H1 (cell line): ENCODE measurements at regions not wholly inside any gene's neighbourhood (a gene's known extent, or its start where the extent isn't known, plus 50 kb on each side); places are given as distances from the start of the nearest gene placed in this dataset.

Experiments used
- CTCF ChIA-PET: fragments of 300-600 bp; sonication (Branson Sonifier 250); formaldehyde crosslinking; loops from one replicate; lab custom pipeline; 2021; ENCODE audit not compliant: partially characterized antibody; lab: Charles Lee
- POLR2A ChIA-PET: fragments of 300-600 bp; sonication (Branson Sonifier 250); formaldehyde crosslinking; loops from one replicate; lab custom pipeline; 2021; ENCODE audit warnings: inconsistent platforms; ENCODE audit not compliant: partially characterized antibody; lab: Charles Lee
- DNase-seq, 2 experiments: peaks; one replicate each; pipeline versions ENCODE4 v3.0.0 to v3.0.0-alpha.2; 2010 to 2022; ENCODE audit warnings: low spot score in 2 of 2, low read depth in 1 of 2, mixed read lengths in 1 of 2
- FAIRE-seq: peaks from 2 replicates; lab custom pipeline; 2011; peaks lifted over from hg19 to GRCh38; lab: Jason Lieb, UNC
- H2AFZ ChIP-seq: 2 replicates; pipeline ENCODE4 v1.8.1; 2012; ENCODE audit warnings: low read length, inconsistent platforms
- H2AK5ac ChIP-seq: 2 replicates; pipeline ENCODE4 v1.6.1; 2013; ENCODE audit warnings: low read depth, low read length
- H2BK120ac ChIP-seq: replicated peaks from 2 replicates; pipeline ENCODE3; 2013; ENCODE audit warnings: low read depth, low read length, inconsistent platforms
- H2BK12ac ChIP-seq: 2 replicates; pipeline ENCODE4 v1.6.1; 2013; ENCODE audit warnings: low read depth, low read length
- H2BK15ac ChIP-seq: 2 replicates; pipeline ENCODE4 v1.6.1; 2013; ENCODE audit warnings: low read length
- H2BK20ac ChIP-seq: 2 replicates; pipeline ENCODE4 v1.6.1; 2013; ENCODE audit warnings: low read length
- H2BK5ac ChIP-seq: 2 replicates; pipeline ENCODE4 v1.6.1; 2013; ENCODE audit warnings: low read depth, low read length
- H3K14ac ChIP-seq: 2 replicates; pipeline ENCODE4 v1.6.1; 2013; ENCODE audit warnings: inconsistent platforms; ENCODE audit not compliant: insufficient read length
- H3K18ac ChIP-seq: 2 replicates; pipeline ENCODE4 v1.6.1; 2013; ENCODE audit warnings: low read length; ENCODE audit errors: extremely low read depth
- H3K23ac ChIP-seq: 2 replicates; pipeline ENCODE4 v1.6.1; 2013; ENCODE audit warnings: inconsistent platforms; ENCODE audit not compliant: insufficient read length
- H3K23me2 ChIP-seq: 2 replicates; pipeline ENCODE4 v1.6.1; 2013; ENCODE audit warnings: low read depth, low read length
- H3K27ac ChIP-seq: 2 replicates; pipeline ENCODE4 v1.6.1; 2011; ENCODE audit warnings: low read depth, low read length, inconsistent platforms
- H3K27me3 ChIP-seq, 4 experiments: replicated peaks in 1 of 4; 1 replicate in 1 of 4; 2 replicates in 3 of 4; pipeline versions ENCODE4 v1.6.1 to v1.8.1; 2011 to 2013; ENCODE audit warnings: low read length in 3 of 4, mild to moderate bottlenecking in 3 of 4, inconsistent platforms in 2 of 4, mixed read lengths in 2 of 4, moderate library complexity in 1 of 4; ENCODE audit not compliant: control insufficient read depth in 3 of 4, insufficient read depth in 3 of 4; ENCODE audit errors: extremely low read depth in 1 of 4
- H3K36me3 ChIP-seq, 4 experiments: 2 replicates each; pipeline versions ENCODE4 v1.6.1 to v1.8.1; 2011 to 2013; ENCODE audit warnings: mild to moderate bottlenecking in 4 of 4, low read length in 3 of 4, moderate library complexity in 2 of 4, control low read depth in 1 of 4, inconsistent platforms in 1 of 4; ENCODE audit not compliant: insufficient read depth in 4 of 4, control insufficient read depth in 2 of 4
- H3K4ac ChIP-seq: replicated peaks from 2 replicates; pipeline ENCODE3; 2013; ENCODE audit warnings: low read length, low read depth, mixed read lengths, inconsistent platforms; ENCODE audit not compliant: insufficient read length
- H3K4me1 ChIP-seq, 4 experiments: replicated peaks in 1 of 4; 1 replicate in 1 of 4; 2 replicates in 3 of 4; pipeline versions ENCODE4 v1.6.1 to v1.8.1; 2011 to 2013; ENCODE audit warnings: low read length in 3 of 4, inconsistent platforms in 2 of 4, mixed read lengths in 1 of 4; ENCODE audit not compliant: insufficient read depth in 4 of 4, control insufficient read depth in 3 of 4
- H3K4me2 ChIP-seq, 2 experiments: 2 replicates each; pipeline versions ENCODE4 v1.6.1 to v1.8.1; 2011 to 2013; ENCODE audit warnings: low read depth in 2 of 2, low read length in 2 of 2, control low read depth in 1 of 2, inconsistent platforms in 1 of 2, mild to moderate bottlenecking in 1 of 2; ENCODE audit not compliant: insufficient read depth in 1 of 2
- H3K4me3 ChIP-seq, 4 experiments: fragments of 200-600, 300-600 bp in 1 of 4; sonication (generic), shearing (Covaris generic), sonication (Bioruptor Twin) in 1 of 4; 2 replicates each; pipeline versions ENCODE4 v1.5.1 to v1.8.1; 2011 to 2016; ENCODE audit warnings: low read length in 4 of 4, low read depth in 3 of 4, control low read depth in 2 of 4, inconsistent platforms in 2 of 4, mild to moderate bottlenecking in 2 of 4, mixed read lengths in 1 of 4, moderate library complexity in 1 of 4; ENCODE audit not compliant: insufficient read depth in 2 of 4; ENCODE audit errors: extremely low read depth in 1 of 4
- H3K56ac ChIP-seq: replicated peaks from 2 replicates; pipeline ENCODE3; 2013; ENCODE audit warnings: low read depth, mild to moderate bottlenecking, mixed read lengths, low read length, inconsistent platforms; ENCODE audit not compliant: insufficient read length
- H3K79me1 ChIP-seq: 2 replicates; pipeline ENCODE4 v1.6.1; 2013; ENCODE audit warnings: low read depth, low read length, control low read depth
- H3K79me2 ChIP-seq, 2 experiments: 2 replicates each; pipeline versions ENCODE4 v1.6.1 to v1.8.1; 2012 to 2013; ENCODE audit warnings: low read length in 2 of 2, mild to moderate bottlenecking in 2 of 2, inconsistent platforms in 1 of 2; ENCODE audit not compliant: insufficient read depth in 2 of 2, control insufficient read depth in 1 of 2
- H3K9ac ChIP-seq, 4 experiments: replicated peaks in 1 of 4; 1 replicate in 1 of 4; 2 replicates in 3 of 4; pipeline versions ENCODE4 v1.6.1 to v1.8.1; 2011 to 2013; ENCODE audit warnings: low read depth in 3 of 4, low read length in 3 of 4, control low read depth in 2 of 4, mild to moderate bottlenecking in 2 of 4, moderate library complexity in 2 of 4, inconsistent platforms in 1 of 4; ENCODE audit errors: extremely low read depth in 1 of 4
- H3K9me3 ChIP-seq, 2 experiments: 2 replicates each; pipeline versions ENCODE4 v1.6.1 to v1.8.1; 2012 to 2013; ENCODE audit warnings: mild to moderate bottlenecking in 2 of 2, moderate library complexity in 2 of 2, control low read depth in 1 of 2, inconsistent platforms in 1 of 2, low read depth in 1 of 2, low read length in 1 of 2, mixed read lengths in 1 of 2; ENCODE audit not compliant: insufficient read depth in 2 of 2
- H4K20me1 ChIP-seq, 2 experiments: replicated peaks in 1 of 2; 2 replicates each; pipeline versions ENCODE3 to v1.8.1; 2011 to 2013; ENCODE audit warnings: inconsistent platforms in 2 of 2, low read length in 2 of 2, mild to moderate bottlenecking in 1 of 2; ENCODE audit not compliant: insufficient read depth in 2 of 2, control insufficient read depth in 1 of 2
- H4K5ac ChIP-seq: 2 replicates; pipeline ENCODE4 v1.6.1; 2013; ENCODE audit warnings: low read length, low read depth, mixed read lengths, inconsistent platforms; ENCODE audit not compliant: insufficient read length
- H4K8ac ChIP-seq: 2 replicates; pipeline ENCODE4 v1.8.0; 2013; ENCODE audit warnings: mild to moderate bottlenecking, moderate library complexity, low read length, inconsistent platforms; ENCODE audit not compliant: insufficient read depth; ENCODE audit errors: extremely low read depth
- H4K91ac ChIP-seq: replicated peaks from 2 replicates; pipeline ENCODE3; 2013; ENCODE audit warnings: low read length, mixed read lengths, inconsistent platforms; ENCODE audit not compliant: insufficient read length
- KDM1A ChIP-seq: fragments of 200-600, 300-600 bp; sonication (generic); IDR thresholded peaks from 2 replicates; pipeline ENCODE4 v1.7.1; 2016; ENCODE audit warnings: mild to moderate bottlenecking, low read length, borderline replicate concordance
- KDM5A ChIP-seq: fragments of 200-600 bp; IDR thresholded peaks from 2 replicates; pipeline ENCODE4 v1.7.1; 2012; ENCODE audit warnings: mild to moderate bottlenecking, low read length, inconsistent platforms, mixed read lengths
- MAFK ChIP-seq: IDR thresholded peaks from 2 replicates; pipeline ENCODE4 v1.6.1; 2012; ENCODE audit warnings: low read depth, mild to moderate bottlenecking, improper control_type of control experiment, low read length
- RBBP5 ChIP-seq: IDR thresholded peaks from 2 replicates; pipeline ENCODE4 v1.7.1; 2012; ENCODE audit warnings: low read depth, mild to moderate bottlenecking, inconsistent platforms, low read length, moderate library complexity, borderline replicate concordance
- RFX5 ChIP-seq: IDR thresholded peaks from 2 replicates; pipeline ENCODE4 v1.6.1; 2011; ENCODE audit warnings: low read depth, low read length, improper control_type of control experiment, borderline replicate concordance
- RNF2 ChIP-seq: fragments of 200-900, 300-1000 bp; sonication (generic); IDR thresholded peaks from 2 replicates; pipeline ENCODE4 v1.7.1; 2016; ENCODE audit warnings: borderline replicate concordance, low read depth, mild to moderate bottlenecking, antibody characterized with exemption, low read length; ENCODE audit not compliant: poor library complexity, severe bottlenecking; ENCODE audit errors: missing control alignments
- SAP30 ChIP-seq: fragments of 300-600 bp; sonication (generic); IDR thresholded peaks from 2 replicates; pipeline ENCODE4 v1.7.1; 2012; ENCODE audit warnings: low read length, moderate library complexity, mild to moderate bottlenecking, inconsistent platforms; ENCODE audit not compliant: insufficient read depth, insufficient replicate concordance
- SIRT6 ChIP-seq: IDR thresholded peaks from one replicate; pipeline ENCODE4 v1.7.1; 2012; ENCODE audit warnings: low read length, inconsistent platforms
- SP4 ChIP-seq: IDR thresholded peaks from 2 replicates; pipeline ENCODE4 v1.6.1; 2012; ENCODE audit warnings: low read length, inconsistent platforms
- ZNF274 ChIP-seq: IDR thresholded peaks from 2 replicates; pipeline ENCODE4 v1.7.0; 2012; ENCODE audit warnings: low read length, borderline replicate concordance; ENCODE audit errors: extremely low read depth
- WGBS, 2 experiments: shearing (Covaris generic) in 1 of 2; methylation state at CpG; one replicate each; pipeline versions ENCODE4 v1.1.6 to v1.1.7; 2013 to 2015; ENCODE audit warnings: low lambda C conversion rate in 2 of 2, mixed read lengths in 2 of 2, inconsistent platforms in 1 of 2, low coverage in 1 of 2, missing lambda C conversion rate in 1 of 2; ENCODE audit not compliant: insufficient replicate concordance in 2 of 2, insufficient coverage in 1 of 2, insufficient read length in 1 of 2; ENCODE audit errors: extremely low coverage in 1 of 2, missing lambda C conversion rate in 1 of 2; 5-methylcytosine and 5-hydroxymethylcytosine counted together

- H3K14ac ChIP-seq = no peak overlapping the region
- no peak overlapping the region for H2BK5ac ChIP-seq
- ChIA-PET POLR2A (no interaction called here), CTCF (interaction anchor here (0.7 to 1.3 kb wide), 3 partner anchors 14 to 266 kb away, joined by 3 read pairs; no protein-coding TSS in a partner anchor)
- peaks cover 0 to 2% (median 0%) of the 10 kb centered on the region in 4 experiments; a peak in 1 of 7 replicates for H3K4me1 ChIP-seq
- H3K79me2 ChIP-seq = no peaks in the 10 kb centered on the region
- no peaks in the 10 kb centered on the region for H3K9me3 ChIP-seq
- H4K5ac ChIP-seq = no peak overlapping the region
- H4K20me1 ChIP-seq = no peaks in the 10 kb centered on the region
- H3K23me2 ChIP-seq = no peaks in the 10 kb centered on the region
- no peak overlapping the region for H4K91ac ChIP-seq
- H3K27me3 ChIP-seq = no peaks in the 10 kb centered on the region
- H3K4me3 ChIP-seq = no peak overlapping the region
- H3K23ac ChIP-seq = no peak overlapping the region
- no peak overlapping the region for H3K27ac ChIP-seq
- no peak overlapping the region for H4K8ac ChIP-seq
- H2BK12ac ChIP-seq = no peak overlapping the region
- 91% methylated on average over 7 of the region's 7 CpGs; no CpG with 5 or more reads in 1 of the 2 experiments for WGBS, 2 experiments
- no peak overlapping the region for H3K4me2 ChIP-seq
- no peak overlapping the region for H3K18ac ChIP-seq
- H3K4ac ChIP-seq = no peak overlapping the region
- H3K9ac ChIP-seq = no peak overlapping the region
- H2BK120ac ChIP-seq = no peak overlapping the region
- no peak for FAIRE-seq
- H2BK15ac ChIP-seq = no peak overlapping the region
- TF ChIP-seq RNF2 (no peak), SIRT6 (no peak), SP4 (no peak), KDM5A (no peak), MAFK (no peak), SAP30 (no peak), RFX5 (no peak), KDM1A (no peak), RBBP5 (no peak), ZNF274 (no peak)
- TF ChIP-seq, all 59 proteins: peak for 0
- no peak overlapping the region for H2AFZ ChIP-seq
- no peaks in the 10 kb centered on the region for H3K79me1 ChIP-seq
- no peak overlapping the region for H2AK5ac ChIP-seq
- no peak for DNase-seq
- H2BK20ac ChIP-seq = no peak overlapping the region
- no peak overlapping the region for H3K56ac ChIP-seq
- no peaks in the 10 kb centered on the region for H3K36me3 ChIP-seq
Observed at GRCh38 chr5:116681334-116682013, 106.9 kb upstream of the SEMA6A start.
